GM21717 (cell line): ENCODE measurements at regions not wholly inside any gene's neighbourhood (a gene's known extent, or its start where the extent isn't known, plus 50 kb on each side); places are given as distances from the start of the nearest gene placed in this dataset.

ENCODE experiments used
- ATAC-seq: cut with Tn5 transposase; IDR thresholded peaks from one replicate; pipeline ENCODE4 v1.9.1; 2021; ENCODE audit warnings: mild to moderate bottlenecking, moderate library complexity; ENCODE audit not compliant: unreplicated experiment

- no peak for ATAC-seq
These were observed 78.4 kb upstream of the NKD1 start for GRCh38 chr16:50469744-50470321.

- no peak for ATAC-seq
These were observed 79.0 kb upstream of the NKD1 start for GRCh38 chr16:50469121-50469743.

- ATAC-seq, result no peak
These were observed 79.5 kb upstream of the NKD1 start for GRCh38 chr16:50468749-50469078.

GRCh38 chr16:50467943-50468748 lies 80.0 kb upstream of the NKD1 start:
- no peak for ATAC-seq

- no peak for ATAC-seq
These were observed 80.6 kb upstream of the NKD1 start for GRCh38 chr16:50467559-50467942.

- no peak for ATAC-seq
These were observed 82.0 kb upstream of the NKD1 start for GRCh38 chr16:50466170-50466569.

GRCh38 chr16:50464325-50465290 lies 83.6 kb upstream of the NKD1 start:
- no peak for ATAC-seq

- no peak for ATAC-seq
These were observed 84.4 kb upstream of the NKD1 start for GRCh38 chr16:50463581-50464324.

GRCh38 chr16:50462793-50463507 lies 85.2 kb upstream of the NKD1 start:
- no peak for ATAC-seq

GRCh38 chr16:50461400-50461760 lies 86.8 kb upstream of the NKD1 start:
- no peak for ATAC-seq

- no peak for ATAC-seq
These were observed 87.4 kb upstream of the NKD1 start for GRCh38 chr16:50460538-50461399.

- no peak for ATAC-seq
These were observed 88.6 kb upstream of the NKD1 start for GRCh38 chr16:50459496-50460080.

GRCh38 chr16:50458667-50459495 lies 89.3 kb upstream of the NKD1 start:
- no peak for ATAC-seq

GRCh38 chr16:50457979-50458491 lies 89.2 kb upstream of the BRD7 start:
- no peak for ATAC-seq

GRCh38 chr16:50457423-50457822 lies 88.6 kb upstream of the BRD7 start:
- ATAC-seq, result no peak

GRCh38 chr16:50455288-50455845 lies 86.6 kb upstream of the BRD7 start:
- no peak for ATAC-seq

GRCh38 chr16:50453446-50453845 lies 84.7 kb upstream of the BRD7 start:
- no peak for ATAC-seq
